GM12891 (cell line): ENCODE measurements at regions not wholly inside any gene's neighbourhood (a gene's known extent, or its start where the extent isn't known, plus 50 kb on each side); places are given as distances from the start of the nearest gene placed in this dataset.

ENCODE experiments used
- DNase-seq: peaks from one replicate; pipeline ENCODE4 v3.0.0; 2011; ENCODE audit warnings: low spot score; ENCODE audit not compliant: insufficient read length
- FAIRE-seq: peaks from 2 replicates; lab custom pipeline; 2011; peaks lifted over from hg19 to GRCh38; lab: Jason Lieb, UNC
- PAX5 ChIP-seq: IDR thresholded peaks from 2 replicates; pipeline ENCODE4 v1.6.1; 2011; ENCODE audit warnings: low read length, moderate library complexity, mild to moderate bottlenecking; ENCODE audit not compliant: insufficient read depth, severe bottlenecking
- POLR2A ChIP-seq: IDR thresholded peaks from 2 replicates; pipeline ENCODE4 v1.6.1; 2011; ENCODE audit warnings: low read depth, low read length, control low read depth
- POLR2AphosphoS5 ChIP-seq: IDR thresholded peaks from 2 replicates; pipeline ENCODE4 v1.6.1; 2011; ENCODE audit warnings: low read depth, low read length, control low read depth
- POU2F2 ChIP-seq: IDR thresholded peaks from 2 replicates; pipeline ENCODE4 v1.6.1; 2011; ENCODE audit warnings: low read depth, mild to moderate bottlenecking, control low read depth, low read length, moderate library complexity
- SPI1 ChIP-seq: IDR thresholded peaks from 2 replicates; pipeline ENCODE4 v1.6.1; 2011; ENCODE audit warnings: low read depth, low read length, control low read depth
- TAF1 ChIP-seq: IDR thresholded peaks from 2 replicates; pipeline ENCODE4 v1.6.1; 2011; ENCODE audit warnings: low read depth, low read length, control low read depth

GRCh38 chr21:27572696-27573095 is 605.8 kb upstream of the ADAMTS5 start:
- FAIRE-seq (no peak), DNase-seq (no peak)
- TF ChIP-seq PAX5 (no peak), TAF1 (no peak), SPI1 (no peak), POU2F2 (no peak), POLR2A (no peak), POLR2AphosphoS5 (no peak)

- DNase-seq (no peak), FAIRE-seq (no peak)
- no peak for TF ChIP-seq POLR2A
- no peak for TF ChIP-seq POU2F2
- no peak for TF ChIP-seq PAX5
- TF ChIP-seq SPI1: no peak
- no peak for TF ChIP-seq POLR2AphosphoS5
- TF ChIP-seq TAF1: no peak
These were observed 604.8 kb upstream of the ADAMTS5 start for GRCh38 chr21:27571706-27572105.

GRCh38 chr21:27570306-27570868 is 603.5 kb upstream of the ADAMTS5 start:
- FAIRE-seq (no peak), DNase-seq (no peak)
- no peak for TF ChIP-seq TAF1
- TF ChIP-seq SPI1: no peak
- no peak for TF ChIP-seq PAX5
- TF ChIP-seq POLR2AphosphoS5: no peak
- no peak for TF ChIP-seq POLR2A
- TF ChIP-seq POU2F2: no peak

DNA sequence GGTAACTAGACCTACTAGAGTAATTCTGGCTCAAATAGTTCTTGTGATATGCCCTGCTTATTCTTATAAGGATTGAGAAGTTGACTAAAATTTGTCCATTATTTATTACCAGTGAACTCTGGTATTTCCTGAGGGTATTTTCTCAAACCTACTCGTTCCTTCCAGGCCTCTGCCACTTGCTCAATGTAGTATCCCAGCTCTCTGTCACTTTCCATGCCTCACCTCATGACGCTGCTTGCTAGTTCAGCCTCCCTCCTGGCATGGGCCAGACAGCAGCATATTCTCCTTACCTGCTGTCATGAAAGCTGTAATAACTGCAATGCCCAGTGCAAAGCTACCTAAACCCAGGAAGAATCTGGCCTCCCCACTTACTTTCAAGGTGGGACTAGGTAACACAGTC is 602.9 kb upstream of the ADAMTS5 start:
- no peak for TF ChIP-seq POU2F2
- DNase-seq (no peak), FAIRE-seq (no peak)

DNA sequence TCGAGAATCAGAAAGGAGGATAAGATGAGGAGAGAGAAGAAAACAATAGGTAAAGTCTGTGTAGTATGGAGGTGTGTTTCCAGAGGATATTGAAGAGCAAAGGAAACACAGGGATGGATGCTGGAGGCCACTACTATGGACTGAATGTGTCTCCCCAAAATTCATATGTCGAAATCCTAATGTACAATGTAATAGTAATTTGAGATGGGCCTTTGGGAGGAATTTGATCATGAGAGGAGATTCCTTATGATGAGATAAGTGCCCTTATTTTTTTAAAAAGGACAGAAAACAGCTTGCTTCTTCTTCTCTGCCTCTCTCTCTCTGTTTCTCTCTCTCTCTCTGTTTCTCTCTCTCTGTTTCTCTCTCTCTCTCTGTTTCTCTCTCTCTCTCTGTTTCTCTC is 602.2 kb upstream of the ADAMTS5 start:
- FAIRE-seq: no peak
- TF ChIP-seq TAF1 (no peak), POLR2AphosphoS5 (no peak), POU2F2 (no peak), POLR2A (no peak)
- no peak for DNase-seq

GRCh38 chr21:27567381-27567780 is 600.5 kb upstream of the ADAMTS5 start:
- FAIRE-seq (no peak), DNase-seq (no peak)
- TF ChIP-seq SPI1: no peak
- no peak for TF ChIP-seq TAF1
- TF ChIP-seq PAX5: no peak
- TF ChIP-seq POU2F2: no peak
- TF ChIP-seq POLR2AphosphoS5: no peak
- TF ChIP-seq POLR2A: no peak

GRCh38 chr21:27566521-27566920 is 599.6 kb upstream of the ADAMTS5 start:
- FAIRE-seq: no peak
- TF ChIP-seq POLR2A (no peak), POLR2AphosphoS5 (no peak), SPI1 (no peak), PAX5 (no peak), TAF1 (no peak), POU2F2 (no peak)
- DNase-seq: no peak

DNA sequence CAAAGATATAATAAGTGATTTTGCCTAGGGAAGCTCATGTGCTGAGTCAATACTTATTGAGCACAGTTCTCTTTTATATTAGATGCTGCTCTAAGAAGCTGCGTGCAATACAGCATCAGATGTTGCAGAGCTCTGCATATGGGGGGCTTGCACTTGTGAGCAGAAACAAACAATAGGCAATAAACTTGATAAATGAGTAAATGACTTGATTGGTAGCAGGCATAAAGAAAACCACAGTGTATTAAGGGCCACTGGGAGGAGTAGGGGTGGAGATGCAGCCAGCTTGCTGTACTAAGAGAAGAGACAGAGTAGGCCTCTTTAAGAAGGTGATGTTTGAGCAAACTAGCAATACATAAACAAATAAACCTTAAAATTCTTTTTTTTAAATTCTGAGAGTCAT is 598.5 kb upstream of the ADAMTS5 start:
- TF ChIP-seq POLR2A: no peak
- TF ChIP-seq PAX5: no peak
- TF ChIP-seq SPI1: no peak
- no peak for TF ChIP-seq TAF1
- TF ChIP-seq POU2F2: no peak
- no peak for TF ChIP-seq POLR2AphosphoS5
- no peak for FAIRE-seq
- DNase-seq: no peak

DNA sequence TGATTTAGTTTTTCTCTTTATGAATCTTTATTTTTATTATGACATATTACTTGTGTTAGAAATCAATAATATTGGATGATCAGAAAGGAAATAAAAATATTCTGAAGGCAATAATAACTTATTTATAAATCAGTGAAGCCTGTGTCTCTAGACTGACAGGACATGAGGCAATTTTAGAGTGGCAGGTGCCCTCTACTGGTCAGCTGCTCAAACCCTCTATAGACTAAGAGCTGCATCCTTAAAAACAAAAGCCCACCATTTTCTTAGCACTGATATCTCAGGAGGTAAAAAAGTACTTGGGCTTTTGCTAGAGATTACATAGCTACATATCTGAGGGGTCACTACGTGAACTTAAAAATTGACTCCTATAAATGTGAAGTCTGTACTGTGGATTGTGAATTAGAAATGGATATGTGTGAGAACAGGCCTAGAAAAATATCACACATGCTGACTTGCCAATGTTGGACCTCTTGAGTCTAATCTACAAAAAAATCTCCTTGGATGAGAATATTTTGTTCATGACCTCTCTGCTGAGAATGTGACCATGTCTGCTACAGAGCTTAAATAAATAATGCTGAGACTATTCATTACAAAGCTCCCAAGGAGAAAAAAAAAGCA is 597.9 kb upstream of the ADAMTS5 start:
- TF ChIP-seq SPI1: no peak
- no peak for TF ChIP-seq TAF1
- TF ChIP-seq POLR2A: no peak
- no peak for TF ChIP-seq POU2F2
- no peak for TF ChIP-seq POLR2AphosphoS5
- TF ChIP-seq PAX5: no peak
- FAIRE-seq (no peak), DNase-seq (no peak)

GRCh38 chr21:27562303-27562702 is 595.4 kb upstream of the ADAMTS5 start:
- no peak for DNase-seq

DNA sequence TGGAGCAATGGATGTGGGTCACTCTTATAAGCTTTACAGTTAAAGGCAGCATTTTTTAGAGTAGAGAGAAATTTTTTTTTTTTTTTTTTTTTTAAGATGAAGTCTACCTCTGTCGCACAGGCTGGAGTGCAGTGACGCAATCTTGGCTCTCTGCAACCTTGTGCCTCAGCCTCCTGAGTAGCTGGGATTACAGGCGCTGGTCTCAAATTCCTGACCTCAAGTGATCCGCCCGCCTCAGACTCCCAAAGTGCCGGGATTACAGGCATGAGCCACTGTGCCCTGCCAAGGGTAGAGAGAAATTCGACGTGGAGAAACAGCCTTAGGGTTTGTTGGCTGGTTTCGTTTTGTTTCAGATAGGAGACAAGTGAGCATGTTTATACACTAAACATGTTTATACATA is 594.2 kb upstream of the ADAMTS5 start:
- no peak for FAIRE-seq
- no peak for DNase-seq
- TF ChIP-seq POLR2A: no peak
- TF ChIP-seq POU2F2: no peak
- TF ChIP-seq POLR2AphosphoS5: no peak
- no peak for TF ChIP-seq TAF1
- TF ChIP-seq PAX5: no peak
- TF ChIP-seq SPI1: no peak

More at GRCh38 chr21:27562303-27562702, 595.4 kb upstream of the ADAMTS5 start:
- TF ChIP-seq POLR2AphosphoS5: no peak
- no peak for TF ChIP-seq POLR2A
- no peak for TF ChIP-seq TAF1
- TF ChIP-seq POU2F2: no peak
- no peak for TF ChIP-seq SPI1
- no peak for TF ChIP-seq PAX5
- no peak for FAIRE-seq
